B cell (primary cell): ENCODE measurements at regions not wholly inside any gene's neighbourhood (a gene's known extent, or its start where the extent isn't known, plus 50 kb on each side); places are given as distances from the start of the nearest gene placed in this dataset.

Source experiments
- CTCF ChIP-seq: fragments of 200-600 bp; IDR thresholded peaks from one replicate; pipeline ENCODE4 v1.8.0; 2022; ENCODE audit warnings: antibody characterized with exemption, mild to moderate bottlenecking
- EZH2 ChIP-seq: IDR thresholded peaks from 2 replicates; pipeline ENCODE4 v1.6.1; 2012; ENCODE audit warnings: borderline replicate concordance, low read depth, mild to moderate bottlenecking, moderate library complexity, low read length; ENCODE audit not compliant: insufficient read depth, poor library complexity, severe bottlenecking

DNA sequence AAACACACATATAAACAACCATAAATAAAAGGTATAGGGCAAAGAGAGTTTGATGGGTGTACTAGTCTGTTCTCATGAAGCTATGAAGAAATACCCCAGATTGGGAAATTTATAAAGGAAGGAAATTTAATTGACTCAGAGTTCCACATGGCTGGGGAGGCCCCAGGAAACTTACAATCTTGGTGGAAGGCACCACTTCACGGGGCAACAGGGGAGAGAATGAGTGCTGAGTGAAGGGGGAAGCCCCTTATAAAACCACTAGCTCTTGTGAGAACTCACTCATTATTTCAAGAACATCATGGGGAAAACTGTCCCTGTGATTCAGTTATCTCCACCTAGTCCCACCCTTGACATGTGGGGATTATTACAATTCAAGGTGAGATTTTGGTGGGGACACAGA lies 385.9 kb upstream of the ANO5 start:
- TF ChIP-seq CTCF (no peak), EZH2 (no peak)
